PFSK-1 (cell line): ENCODE measurements at regions not wholly inside any gene's neighbourhood (a gene's known extent, or its start where the extent isn't known, plus 50 kb on each side); places are given as distances from the start of the nearest gene placed in this dataset.

Source experiments
- POLR2AphosphoS5 ChIP-seq: IDR thresholded peaks from 2 replicates; pipeline ENCODE4 v1.6.1; 2012; ENCODE audit warnings: low read depth, mild to moderate bottlenecking, control low read depth, low read length, moderate library complexity
- REST ChIP-seq, 2 experiments: IDR thresholded peaks; 2 replicates each; pipeline versions ENCODE4 v1.6.1 to v1.8.0; 2011 to 2012; ENCODE audit warnings: low read depth in 2 of 2, low read length in 2 of 2, control low read depth in 1 of 2, inconsistent platforms in 1 of 2, mild to moderate bottlenecking in 1 of 2, moderate library complexity in 1 of 2; ENCODE audit not compliant: insufficient read depth in 1 of 2
- SIN3A ChIP-seq: IDR thresholded peaks from 2 replicates; pipeline ENCODE4 v1.6.1; 2012; ENCODE audit warnings: mild to moderate bottlenecking, low read length, moderate library complexity, borderline replicate concordance; ENCODE audit not compliant: insufficient read depth
- TAF1 ChIP-seq: IDR thresholded peaks from 2 replicates; pipeline ENCODE4 v1.6.1; 2012; ENCODE audit warnings: low read length, control low read depth, borderline replicate concordance; ENCODE audit not compliant: insufficient read depth

GRCh38 chr9:38298503-38298902, 94.0 kb upstream of the ALDH1B1 start:
- TF ChIP-seq TAF1 (no peak), POLR2AphosphoS5 (no peak), SIN3A (no peak), REST (IDR thresholded peaks at IDR 0.05; ENCODE audit: insufficient read depth in 1 of 2, low read depth in 2 of 2, low read length in 2 of 2) (no peak)
